D721Med (cell line): ENCODE measurements at regions not wholly inside any gene's neighbourhood (a gene's known extent, or its start where the extent isn't known, plus 50 kb on each side); places are given as distances from the start of the nearest gene placed in this dataset.
A peak's percentile ranks its signal among the peaks of the same experiment; 100 is the strongest.

Source experiments
- DNase-seq: peaks from one replicate; pipeline ENCODE4 v3.0.0; 2011; ENCODE audit warnings: low spot score; ENCODE audit not compliant: insufficient read length
- FAIRE-seq: peaks from 2 replicates; lab custom pipeline; 2011; peaks lifted over from hg19 to GRCh38; lab: Jason Lieb, UNC
- TF ChIP-seq, protein P1 (sequence below): IDR thresholded peaks from 2 replicates; pipeline ENCODE4 v1.5.1; 2012; ENCODE audit warnings: mild to moderate bottlenecking, control low read depth; ENCODE audit not compliant: insufficient read depth; ENCODE audit errors: missing control alignments

- TF ChIP-seq, protein P1, sequence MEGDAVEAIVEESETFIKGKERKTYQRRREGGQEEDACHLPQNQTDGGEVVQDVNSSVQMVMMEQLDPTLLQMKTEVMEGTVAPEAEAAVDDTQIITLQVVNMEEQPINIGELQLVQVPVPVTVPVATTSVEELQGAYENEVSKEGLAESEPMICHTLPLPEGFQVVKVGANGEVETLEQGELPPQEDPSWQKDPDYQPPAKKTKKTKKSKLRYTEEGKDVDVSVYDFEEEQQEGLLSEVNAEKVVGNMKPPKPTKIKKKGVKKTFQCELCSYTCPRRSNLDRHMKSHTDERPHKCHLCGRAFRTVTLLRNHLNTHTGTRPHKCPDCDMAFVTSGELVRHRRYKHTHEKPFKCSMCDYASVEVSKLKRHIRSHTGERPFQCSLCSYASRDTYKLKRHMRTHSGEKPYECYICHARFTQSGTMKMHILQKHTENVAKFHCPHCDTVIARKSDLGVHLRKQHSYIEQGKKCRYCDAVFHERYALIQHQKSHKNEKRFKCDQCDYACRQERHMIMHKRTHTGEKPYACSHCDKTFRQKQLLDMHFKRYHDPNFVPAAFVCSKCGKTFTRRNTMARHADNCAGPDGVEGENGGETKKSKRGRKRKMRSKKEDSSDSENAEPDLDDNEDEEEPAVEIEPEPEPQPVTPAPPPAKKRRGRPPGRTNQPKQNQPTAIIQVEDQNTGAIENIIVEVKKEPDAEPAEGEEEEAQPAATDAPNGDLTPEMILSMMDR = no peak
- DNase-seq (no peak), FAIRE-seq (no peak)
Observed at GRCh38 chr6:27568226-27568897, 95.5 kb upstream of the ZNF184 start.

DNA sequence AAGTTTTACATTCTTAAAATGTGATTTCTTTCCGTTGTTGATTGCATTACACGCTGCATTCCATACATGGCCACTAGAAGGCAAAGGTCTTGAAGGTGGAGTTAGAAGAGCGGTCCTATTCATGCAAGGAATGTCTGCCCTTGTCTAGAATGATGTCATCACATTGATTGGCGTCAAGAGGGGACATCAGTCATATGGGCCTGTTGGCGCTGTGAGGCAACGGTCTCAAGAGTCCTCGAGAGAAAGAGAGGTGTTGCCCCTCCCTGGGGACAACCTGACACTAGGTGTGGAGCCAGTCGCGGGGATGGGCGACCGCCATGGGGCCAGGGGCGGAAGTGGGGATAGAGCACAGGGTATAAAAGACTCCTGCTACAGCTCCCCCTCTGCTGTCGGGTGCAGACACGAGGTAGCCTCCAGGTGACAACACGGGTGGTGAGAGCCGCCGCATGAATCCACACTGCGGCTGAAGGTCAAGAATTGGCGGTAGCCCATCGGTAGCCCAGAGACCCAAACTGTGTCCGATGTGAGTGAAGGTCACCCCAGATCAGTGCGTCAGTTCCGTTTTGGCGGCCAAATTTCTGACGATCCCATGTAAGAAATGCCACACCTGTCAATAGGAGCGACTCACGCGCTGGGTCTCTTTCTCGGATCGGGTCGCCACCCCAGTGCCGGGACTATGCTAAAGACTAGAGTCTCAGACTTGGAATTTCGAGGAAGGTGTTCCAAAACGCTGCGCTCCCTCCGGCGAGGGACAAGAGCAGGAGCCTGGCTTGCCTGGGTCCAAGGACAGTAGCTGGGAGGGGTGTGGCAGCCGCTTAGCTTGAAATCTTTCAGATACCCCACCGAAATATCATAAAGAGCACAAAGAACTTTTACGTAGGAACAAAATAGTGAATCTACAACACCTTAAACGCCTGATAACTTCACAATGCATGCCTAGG is 93.2 kb upstream of the ZNF184 start:
- DNase-seq (no peak), FAIRE-seq (no peak)
- TF ChIP-seq, protein P1 = no peak

GRCh38 chr6:27562027-27562410 is 89.1 kb upstream of the ZNF184 start:
- DNase-seq (no peak), FAIRE-seq (no peak)
- TF ChIP-seq, protein P1 = no peak

- TF ChIP-seq, protein P1 = no peak
- DNase-seq = no peak
- FAIRE-seq = no peak
Observed at GRCh38 chr6:27558028-27558724, 85.3 kb upstream of the ZNF184 start.

- FAIRE-seq = no peak
- TF ChIP-seq, protein P1 = no peak
- no peak for DNase-seq
Observed at GRCh38 chr6:27556406-27556805, 83.5 kb upstream of the ZNF184 start.

- TF ChIP-seq, protein P1 = no peak
- FAIRE-seq (peak; percentile 6), DNase-seq (no peak)
Observed at GRCh38 chr6:27553123-27553904, 80.4 kb upstream of the ZNF184 start.
